ENCODE measurements at regions not wholly inside any gene's neighbourhood (a gene's known extent, or its start where the extent isn't known, plus 50 kb on each side); places are given as distances from the start of the nearest gene placed in this dataset.

- TF ChIP-seq CTCF (IDR thresholded peaks at IDR 0.05), result no peak
- no peak for TF ChIP-seq POLR2A (IDR thresholded peaks at IDR 0.05)
Measured at GRCh38 chr4:89551191-89551590, 243.6 kb upstream of the GPRIN3 start.
